HG03280 (cell line): ENCODE measurements at regions not wholly inside any gene's neighbourhood (a gene's known extent, or its start where the extent isn't known, plus 50 kb on each side); places are given as distances from the start of the nearest gene placed in this dataset.
"Not testable (repeated sequence)": the region's sequence is repeated elsewhere in the genome, so short reads cannot be mapped to it uniquely, and the experiment has no call there.

Experiments used
- ATAC-seq: cut with Tn5 transposase; IDR thresholded peaks from one replicate; pipeline ENCODE4 v1.9.1; 2021; ENCODE audit warnings: mild to moderate bottlenecking, moderate library complexity; ENCODE audit not compliant: unreplicated experiment

DNA sequence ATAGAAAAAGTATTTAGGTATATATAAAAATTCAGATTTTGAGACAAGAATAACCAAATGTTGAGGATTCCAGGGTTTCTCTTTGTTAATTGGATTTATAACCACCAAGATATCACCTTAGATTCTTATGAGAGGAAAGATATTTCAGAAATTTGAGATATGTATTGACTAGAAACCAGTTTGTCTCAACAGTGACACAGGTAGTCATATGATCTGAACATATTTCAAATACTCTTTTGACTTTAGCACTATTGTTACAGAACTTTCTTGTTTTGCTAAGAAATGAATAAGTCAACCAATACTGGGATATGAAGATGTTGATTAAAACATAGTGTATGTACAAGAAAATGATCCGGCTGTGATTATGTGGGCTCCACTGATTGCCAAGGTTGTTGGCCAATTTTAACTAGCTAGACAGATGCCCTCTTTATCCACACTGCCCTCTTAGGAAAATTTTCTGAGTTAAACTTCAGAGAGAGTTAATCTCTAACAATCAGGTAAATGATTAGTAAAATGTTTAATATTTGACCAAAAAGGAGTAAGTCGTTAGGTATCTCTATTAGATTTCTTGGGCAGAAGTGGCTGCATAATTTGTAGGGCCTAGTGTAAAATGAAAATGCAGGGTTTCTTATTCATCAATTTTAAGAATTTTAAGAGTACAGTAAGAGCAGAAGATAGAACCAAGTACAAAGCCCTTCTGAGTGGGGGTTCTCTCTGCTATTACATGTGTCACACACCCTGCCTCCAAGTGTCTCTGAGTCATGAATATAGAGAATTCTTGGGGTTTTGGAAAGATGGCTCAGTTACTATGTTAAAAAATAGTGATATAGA is 376.0 kb downstream of the TFEC start:
- ATAC-seq = no peak

DNA sequence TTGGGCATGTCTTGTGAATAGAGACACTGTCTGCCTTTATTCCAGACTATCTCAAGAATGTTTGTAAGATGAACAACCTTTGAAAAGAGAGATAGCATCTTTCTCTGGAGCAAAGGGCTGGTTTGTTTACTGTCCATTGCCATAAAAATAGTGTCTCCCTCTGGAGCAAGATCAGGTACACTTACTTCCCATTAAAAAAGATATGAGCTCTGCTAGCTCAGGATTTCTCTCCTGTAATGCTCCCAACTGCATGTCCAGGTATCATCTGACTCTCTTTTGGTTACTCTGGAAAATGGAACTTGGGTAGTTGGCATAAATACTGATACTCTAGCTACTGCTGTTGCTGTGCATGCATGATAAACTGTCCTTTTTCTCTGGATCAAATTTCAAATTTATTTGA is 381.1 kb downstream of the TFEC start:
- ATAC-seq = no peak

DNA sequence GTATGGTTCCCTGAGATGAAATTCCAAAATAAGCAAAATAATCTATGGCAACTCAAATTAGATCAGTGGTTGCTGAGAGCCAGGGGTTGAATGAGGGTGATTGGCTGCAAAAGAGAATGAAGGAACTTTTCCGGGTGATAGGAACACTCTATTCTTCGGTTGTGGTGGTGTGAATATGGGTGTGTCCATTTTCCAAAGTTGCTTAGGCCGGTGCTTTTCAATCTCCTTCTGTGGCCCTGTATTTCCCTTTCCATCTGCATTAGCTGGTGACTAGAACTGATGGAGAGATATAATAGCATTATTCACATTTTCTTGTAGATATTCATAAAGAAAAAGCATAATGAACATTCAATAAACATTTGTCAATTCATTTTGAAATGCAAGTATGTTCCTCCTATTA is 382.9 kb downstream of the TFEC start:
- no peak for ATAC-seq

DNA sequence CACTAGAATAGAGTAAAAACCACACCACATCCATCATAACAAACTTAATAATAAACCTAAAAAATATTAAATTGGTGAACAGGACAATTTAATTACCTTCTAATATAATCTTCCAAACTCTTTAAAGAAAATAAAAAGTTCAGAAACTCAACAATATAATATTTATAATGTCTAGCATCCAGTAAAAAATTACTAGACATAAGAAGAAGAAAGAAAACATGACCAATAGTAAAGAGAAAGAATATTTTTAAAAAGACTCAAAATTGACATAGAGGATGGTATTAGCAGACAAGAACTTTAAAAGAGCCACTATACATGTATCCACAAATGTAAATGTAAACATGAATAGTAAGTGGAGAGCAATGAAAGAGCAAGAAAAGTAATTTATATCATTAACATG is 388.4 kb downstream of the TFEC start:
- ATAC-seq = no peak

DNA sequence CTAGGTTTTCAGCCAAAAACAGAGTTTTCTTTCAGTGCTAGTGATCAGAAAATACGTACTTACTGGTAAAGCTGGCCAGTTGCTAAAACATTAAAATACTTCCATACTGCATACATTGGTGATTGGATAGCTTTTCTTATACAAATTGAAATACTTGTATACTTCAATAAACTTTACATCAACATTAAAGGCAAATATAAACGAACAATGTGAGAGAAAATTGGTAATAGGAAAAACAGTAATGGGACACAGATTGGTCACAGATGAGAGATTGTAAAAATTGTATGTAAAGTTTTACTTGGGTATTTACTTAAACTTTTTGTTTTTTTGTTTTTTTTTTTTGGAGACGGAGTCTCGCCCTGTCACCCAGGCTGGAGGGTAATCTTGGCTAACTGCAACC is 391.7 kb downstream of the TFEC start:
- ATAC-seq = no peak

DNA sequence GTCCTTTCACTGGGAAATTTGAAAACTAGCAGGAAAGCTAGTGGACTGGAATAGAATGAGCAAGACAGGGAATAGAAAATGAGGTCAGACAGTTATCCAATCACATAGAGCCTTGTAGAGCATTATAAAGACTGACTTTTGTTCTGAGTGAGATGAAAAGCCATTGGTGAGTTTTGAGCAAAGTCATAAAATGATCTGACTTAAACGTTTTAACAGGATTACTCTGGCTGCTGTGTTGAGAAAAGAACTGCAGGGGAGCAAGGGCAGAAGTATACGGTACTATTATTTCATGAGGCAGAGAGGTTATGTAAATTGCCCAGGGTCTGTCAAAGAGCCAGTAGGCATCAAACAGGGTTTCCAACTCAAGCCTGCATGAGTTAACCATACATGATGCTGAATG is 393.4 kb downstream of the TFEC start:
- ATAC-seq = no peak

DNA sequence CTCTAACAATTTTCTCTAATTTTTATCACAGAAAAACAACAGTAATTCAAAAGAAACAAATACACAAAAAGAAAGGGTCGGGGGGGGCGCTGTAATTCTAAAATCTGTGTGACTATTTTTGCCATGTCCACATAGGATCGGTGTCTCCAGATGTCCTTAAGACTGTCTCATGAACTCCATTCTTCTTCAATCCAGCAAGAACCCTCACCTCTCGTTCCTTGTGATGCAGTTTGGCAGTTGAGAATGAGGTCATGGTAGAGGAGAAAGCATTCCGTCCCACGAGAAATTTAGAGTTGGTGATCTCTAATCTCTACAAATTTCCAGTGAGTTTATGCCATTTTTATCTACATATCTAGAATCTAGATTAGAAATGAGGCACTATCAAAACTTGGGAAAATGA is 394.7 kb downstream of the TFEC start:
- no peak for ATAC-seq

DNA sequence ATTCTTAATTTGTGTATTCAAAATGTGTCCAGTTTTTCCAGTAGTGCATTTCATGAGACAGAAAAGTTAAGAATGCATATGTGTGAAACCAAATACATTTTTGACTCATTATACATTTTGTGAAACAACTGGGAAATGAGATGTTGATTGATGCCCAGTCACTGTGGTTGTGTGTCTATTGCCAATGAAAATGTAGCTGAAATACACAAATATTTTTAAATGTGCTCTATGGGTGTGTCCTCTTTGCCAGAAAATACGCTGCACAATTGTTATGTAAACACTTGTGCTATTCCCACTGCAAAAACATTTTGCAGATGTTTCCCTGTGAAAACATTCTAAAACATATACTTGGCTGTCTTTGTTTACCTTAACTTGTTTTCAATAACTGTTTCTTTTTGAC is 395.2 kb downstream of the TFEC start:
- no peak for ATAC-seq

DNA sequence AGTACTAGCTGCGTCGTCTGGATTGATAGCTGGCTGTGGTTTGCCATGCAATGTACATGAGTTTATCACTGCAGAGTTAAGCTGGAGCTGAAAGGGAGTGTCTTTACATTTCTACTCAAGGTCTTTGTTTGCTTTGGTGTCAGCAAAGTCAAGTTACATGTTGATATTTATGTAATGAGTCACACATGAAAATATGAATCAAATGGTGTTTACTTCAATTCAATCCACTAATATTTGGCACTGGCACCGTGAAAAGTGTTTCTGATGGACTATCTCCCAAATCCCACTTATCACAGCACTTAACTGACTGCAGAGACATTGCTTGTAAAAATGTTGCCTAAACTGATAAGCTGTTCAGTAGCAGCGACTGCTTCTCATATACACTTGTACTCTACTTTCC is 395.9 kb downstream of the TFEC start:
- ATAC-seq = no peak

DNA sequence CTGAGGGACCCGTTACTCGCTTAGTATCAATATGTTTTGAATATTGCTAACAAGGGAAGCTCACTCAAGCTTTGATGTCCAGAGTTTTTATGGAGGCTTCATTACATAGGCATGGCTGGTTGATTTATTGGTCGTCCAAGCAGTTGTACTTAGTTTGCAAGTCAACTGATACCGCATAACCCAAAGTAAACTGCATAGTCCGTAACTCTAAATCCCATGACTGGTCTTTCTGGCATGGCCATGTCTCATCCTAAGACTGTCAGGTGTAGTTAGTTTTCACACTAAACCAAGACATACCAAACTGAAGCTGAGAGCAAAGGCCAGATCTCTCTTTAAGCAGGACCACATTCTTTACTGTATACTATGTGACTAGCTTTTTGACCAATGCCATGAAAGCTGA is 397.9 kb downstream of the TFEC start:
- no peak for ATAC-seq

DNA sequence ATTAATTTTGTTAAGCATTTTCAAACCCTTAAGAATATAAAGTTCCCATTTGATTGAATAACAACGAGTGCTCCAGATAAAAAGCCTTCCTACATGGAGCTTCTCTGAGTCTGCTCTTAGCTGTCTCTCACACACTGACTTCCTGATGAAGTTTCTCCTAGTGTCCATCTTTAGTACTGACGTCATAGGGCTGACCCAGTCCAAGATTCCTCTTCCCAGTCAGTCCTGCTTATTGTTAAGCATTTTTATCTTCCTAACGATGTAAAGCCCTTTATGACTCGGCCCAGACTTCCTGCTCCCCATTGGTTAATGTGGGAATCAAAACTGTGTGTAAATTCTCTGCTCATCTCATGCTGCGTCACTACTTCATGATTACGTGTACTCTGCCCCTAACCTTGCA is 398.8 kb downstream of the TFEC start:
- ATAC-seq = no peak

DNA sequence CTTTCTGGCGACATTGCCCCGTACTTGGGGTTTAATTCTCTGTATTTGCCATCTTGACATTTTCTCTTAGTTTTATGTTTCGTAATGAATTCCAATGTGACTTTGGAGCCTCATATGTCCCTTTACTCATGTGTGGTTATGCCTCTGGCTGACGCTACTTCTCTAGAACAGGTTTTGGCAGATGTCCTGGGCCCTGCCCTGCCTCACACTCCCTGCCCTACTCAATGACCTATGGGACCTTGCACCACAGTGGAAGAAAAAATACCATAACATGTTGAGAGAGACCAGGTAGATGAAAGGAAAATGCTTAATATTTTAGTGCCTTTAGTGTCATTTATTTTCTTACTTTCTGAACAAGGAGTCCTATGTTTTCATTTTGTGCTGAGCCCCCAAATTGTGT is 400.5 kb downstream of the TFEC start:
- ATAC-seq = no peak

DNA sequence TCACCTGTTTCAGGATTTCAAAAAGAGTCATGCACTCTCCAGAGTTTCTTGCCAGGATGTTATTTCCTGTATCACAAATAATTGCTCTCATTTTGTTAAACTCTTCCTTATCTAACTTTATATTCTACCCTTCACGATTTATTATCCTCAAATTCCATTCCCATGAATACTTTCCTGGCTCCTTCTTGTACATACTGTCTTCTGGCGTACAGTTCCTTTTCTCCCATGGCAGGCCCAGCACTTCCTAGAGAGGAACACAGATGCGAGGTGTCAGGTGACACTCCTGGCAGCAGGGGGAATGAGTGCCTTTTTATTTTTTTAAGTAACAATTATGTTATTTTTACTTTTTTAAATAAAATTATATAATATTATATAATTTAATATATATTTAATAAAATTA is 411.9 kb downstream of the TFEC start:
- ATAC-seq = no peak

DNA sequence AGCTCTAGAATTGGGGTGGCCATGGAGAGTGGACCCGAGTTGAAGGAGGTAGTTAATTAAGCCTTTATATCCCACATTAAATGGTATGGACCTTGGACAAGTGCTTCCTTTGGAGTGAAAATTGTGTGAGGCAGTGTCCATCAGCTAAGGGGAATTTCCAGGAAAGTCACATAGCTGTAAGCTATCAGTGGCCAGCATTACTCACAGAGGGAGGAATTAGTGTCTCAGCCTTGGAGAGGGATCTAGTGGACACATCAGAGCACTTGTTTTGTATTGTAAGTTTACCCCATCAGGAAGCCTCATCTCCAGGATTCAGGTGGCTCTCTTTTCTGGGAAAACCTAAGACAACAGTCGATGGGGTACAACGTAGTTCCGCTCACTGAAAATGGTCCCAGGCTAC is 416.7 kb downstream of the TFEC start:
- no peak for ATAC-seq

DNA sequence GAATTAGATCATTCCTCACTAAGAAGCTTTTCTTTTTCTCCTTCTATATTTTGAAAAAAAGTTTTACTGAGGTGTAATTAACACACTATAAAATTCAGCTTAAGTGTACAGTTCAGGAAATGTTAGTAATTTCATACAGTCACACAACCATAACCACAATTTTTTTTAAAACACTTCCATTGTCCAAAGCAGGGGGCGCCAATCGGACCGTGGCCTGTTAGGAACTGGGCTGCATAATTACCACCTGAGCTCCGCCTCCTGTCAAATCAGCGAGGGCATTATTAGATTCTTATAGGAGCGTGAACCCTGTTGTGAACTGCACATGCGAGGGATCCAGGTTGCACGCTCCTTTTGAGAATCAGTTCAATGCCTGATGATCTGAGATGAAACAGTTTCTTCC is 427.1 kb downstream of the TFEC start:
- ATAC-seq = no peak

DNA sequence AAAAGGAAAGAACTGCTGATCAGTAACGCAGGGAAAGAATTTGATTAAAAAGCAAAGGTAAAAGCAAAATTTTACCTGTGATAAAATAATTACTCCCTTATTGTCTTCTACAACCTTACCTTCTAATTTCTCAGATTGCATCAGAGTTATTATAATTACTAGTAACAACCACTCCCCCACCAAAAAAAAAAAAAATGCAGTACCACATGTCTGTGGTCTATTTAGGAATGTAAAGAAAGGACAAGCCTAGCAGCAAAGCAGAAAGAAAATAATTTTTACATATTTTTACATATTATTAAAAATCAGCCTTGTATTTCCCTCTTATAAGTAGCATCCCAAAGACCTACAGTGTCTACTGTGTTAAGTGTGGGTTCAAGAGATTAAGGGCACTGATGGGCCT is 430.4 kb downstream of the TFEC start:
- no peak for ATAC-seq

DNA sequence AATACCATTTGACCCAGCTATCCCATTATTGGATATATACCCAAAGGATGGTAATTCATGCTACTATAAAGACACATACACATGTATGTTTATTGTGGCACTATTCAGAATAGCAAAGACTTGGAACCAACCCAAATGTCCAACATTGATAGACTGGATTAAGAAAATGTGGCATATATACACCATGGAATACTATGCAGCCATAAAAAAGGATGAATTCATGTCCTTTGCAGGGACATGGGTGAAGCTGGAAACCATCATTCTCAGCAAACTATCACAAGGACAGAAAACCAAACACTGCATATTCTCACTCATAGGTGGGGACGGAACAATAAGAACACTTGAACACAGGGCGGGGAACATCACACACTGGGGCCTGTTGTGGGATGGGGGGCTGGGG is 431.4 kb downstream of the TFEC start:
- ATAC-seq = not testable (repeated sequence)

DNA sequence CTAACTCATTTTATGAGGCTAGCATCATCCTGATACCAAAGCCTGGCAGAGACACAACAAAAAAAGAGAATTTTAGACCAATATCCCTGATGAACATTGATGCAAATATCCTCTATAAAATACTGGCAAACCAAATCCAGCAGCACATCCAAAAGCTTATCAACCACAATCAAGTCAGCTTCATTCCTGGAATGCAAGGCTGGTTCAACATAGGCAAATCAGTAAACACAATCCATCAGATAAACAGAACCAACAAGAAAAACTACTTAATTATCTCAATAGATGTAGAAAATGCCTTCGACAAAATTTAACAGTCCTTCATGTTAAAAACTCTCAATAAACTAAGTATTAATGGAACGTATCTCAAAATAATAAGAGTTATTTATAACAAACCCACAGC is 433.3 kb downstream of the TFEC start:
- not testable (repeated sequence) for ATAC-seq

DNA sequence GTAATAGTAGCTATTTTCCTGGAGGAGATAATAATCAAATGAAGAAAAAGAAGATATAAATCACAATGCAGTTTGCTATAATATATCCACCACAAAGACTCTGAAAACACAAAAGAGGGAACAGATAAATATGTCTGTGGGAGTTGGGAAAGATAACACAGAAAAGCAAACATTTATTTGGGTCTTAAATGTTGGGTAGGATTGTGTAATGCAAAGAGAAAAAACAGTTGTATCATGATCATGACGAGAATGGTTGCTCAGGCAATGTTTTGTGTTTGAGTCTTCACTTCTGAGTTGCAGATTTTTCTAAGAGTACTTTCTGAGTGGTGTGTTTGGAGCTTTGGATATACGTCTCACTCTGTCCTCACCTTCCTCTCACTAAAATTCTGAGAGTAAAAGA is 437.5 kb downstream of the TFEC start:
- no peak for ATAC-seq

DNA sequence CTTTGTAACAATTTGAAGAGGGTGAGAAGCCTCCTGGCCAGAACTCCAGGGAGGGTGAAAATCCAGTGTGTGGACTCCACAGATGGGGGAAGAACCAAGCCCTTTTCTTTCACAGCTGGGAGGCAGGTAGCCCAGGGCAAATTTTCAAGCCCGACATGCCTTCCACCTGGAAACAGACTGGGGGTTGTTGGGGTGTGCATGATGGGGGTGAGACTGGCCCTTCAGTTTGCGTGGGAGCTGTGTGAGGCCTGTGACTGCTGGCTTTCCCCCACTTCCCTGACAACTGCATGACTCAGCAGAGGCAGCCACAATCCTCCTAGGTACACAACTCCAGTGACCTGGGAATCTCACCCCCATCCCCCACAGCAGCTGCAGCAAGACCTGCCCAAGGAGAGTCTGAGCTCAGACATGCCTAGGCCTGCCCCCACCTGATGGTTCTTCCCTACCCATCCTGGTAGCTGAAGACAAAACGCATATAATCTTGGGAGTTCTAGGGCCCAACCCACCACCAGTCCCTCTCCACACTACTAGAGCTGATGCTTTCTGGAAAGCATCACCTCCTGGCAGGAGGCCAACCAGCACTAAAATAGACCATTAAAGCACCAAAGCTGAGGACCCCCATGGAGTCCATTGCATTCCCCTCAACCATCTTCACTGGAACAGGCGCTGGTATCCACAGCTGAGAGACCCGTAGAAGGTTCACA is 445.4 kb downstream of the TFEC start:
- ATAC-seq = no peak

DNA sequence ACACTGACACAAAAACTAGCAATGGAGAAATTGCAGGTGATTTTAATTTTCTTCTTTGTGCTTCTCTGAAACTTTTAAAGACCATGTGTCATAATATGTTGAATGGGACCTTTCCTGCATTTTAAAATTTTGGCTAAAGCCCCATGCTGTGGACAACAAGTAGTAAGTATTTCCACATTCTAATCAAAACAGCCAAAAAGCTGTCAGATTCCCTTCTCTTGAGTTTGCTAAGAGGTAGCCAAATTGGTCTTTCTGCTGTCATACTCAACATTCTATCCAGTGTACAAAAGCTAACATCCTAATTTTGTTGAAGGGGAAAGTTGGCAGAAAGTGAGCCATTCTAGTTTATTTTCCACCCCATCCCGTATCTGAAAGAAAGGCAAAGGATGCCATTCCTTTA is 447.6 kb downstream of the TFEC start:
- ATAC-seq = no peak

DNA sequence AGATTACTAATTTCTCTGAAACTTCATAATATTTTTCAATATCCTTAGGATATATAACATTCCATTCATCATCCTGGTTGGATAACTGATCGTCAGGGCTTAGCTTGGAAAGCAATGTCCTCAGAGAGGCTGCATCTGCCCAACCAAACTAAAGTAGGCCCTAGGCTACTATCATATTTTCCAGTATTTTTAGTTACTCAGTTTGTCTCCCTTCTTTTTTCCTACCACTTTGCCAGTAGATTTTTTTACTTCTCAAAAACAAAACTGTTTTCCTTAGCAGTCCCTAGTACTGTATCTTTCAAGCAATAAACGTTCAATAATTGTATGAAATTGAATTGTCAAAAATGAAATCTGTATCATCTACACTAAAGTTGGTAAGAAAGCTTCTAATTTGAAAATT is 452.0 kb downstream of the TFEC start:
- no peak for ATAC-seq
